ENCODE measurements at regions not wholly inside any gene's neighbourhood (a gene's known extent, or its start where the extent isn't known, plus 50 kb on each side); places are given as distances from the start of the nearest gene placed in this dataset.

GRCh38 chr20:58011106-58011946, 217.1 kb downstream of the ANKRD60 start:
- 19% methylated on average over 14 of the region's 14 CpGs for WGBS (ENCODE audit: insufficient coverage, insufficient replicate concordance, low lambda C conversion rate, missing lambda C conversion rate)
- in situ Hi-C loops (cut with MboI) (no loop called here), intact Hi-C loops (cut with micrococcal nuclease; ENCODE audit: unreplicated experiment) (no loop called here)
- H3K4me2 ChIP-seq (ENCODE audit: control insufficient read depth, insufficient read depth), result no peak overlapping the region
- no peaks in the 10 kb centered on the region for H3K79me2 ChIP-seq (ENCODE audit: control insufficient read depth, insufficient read depth, low read length)
- CTCF ChIA-PET, result no interaction called here
- H4K20me1 ChIP-seq (ENCODE audit: control insufficient read depth, insufficient read depth), result no peaks in the 10 kb centered on the region
- H3K36me3 ChIP-seq (ENCODE audit: control insufficient read depth in 2 of 2, insufficient read depth in 2 of 2, low read length in 1 of 2), result no peaks in the 10 kb centered on the region
- FAIRE-seq (no peak), ATAC-seq (no peak), DNase-seq (ENCODE audit: low read depth, low spot score) (no peak)
- peaks cover 0 to 1% of the 10 kb centered on the region in 2 experiments; a peak in 3 of 4 replicates for H3K27me3 ChIP-seq (replicated peaks in 1 of 2; ENCODE audit: control insufficient read depth in 2 of 2, insufficient read depth in 2 of 2, low read length in 1 of 2)
- no peak overlapping the region for H3K4me3 ChIP-seq
- no peak overlapping the region for H2AFZ ChIP-seq (ENCODE audit: control insufficient read depth, low read depth, low read length)
- POLR2A ChIA-PET, result no interaction called here
- SMC1A ChIA-PET (ENCODE audit: uncharacterized antibody, unreplicated experiment), result no interaction called here
- H3K4me1 ChIP-seq (ENCODE audit: control insufficient read depth, insufficient read depth, low read length), result no peaks in the 10 kb centered on the region
- no peak overlapping the region for H3K9ac ChIP-seq (ENCODE audit: control insufficient read depth, insufficient read depth, low read length)
- no peak overlapping the region for H3K27ac ChIP-seq (ENCODE audit: control insufficient read depth, insufficient read depth)
- RAD21 ChIA-PET (ENCODE audit: unreplicated experiment), result no interaction called here
- BruUV-seq (replicated peaks), result no TSS peak
- H3K9me3 ChIP-seq (replicated peaks; ENCODE audit: control insufficient read depth, insufficient read depth, low read length), result no peaks in the 10 kb centered on the region
- TF ChIP-seq ZNF207 (IDR thresholded peaks at IDR 0.05; ENCODE audit: borderline replicate concordance), result no peak
- TF ChIP-seq PRDM15 (CRISPR knock-in tag; IDR thresholded peaks at IDR 0.05), result no peak
- TF ChIP-seq NFYB (IDR thresholded peaks at IDR 0.05; ENCODE audit: insufficient read depth, low read depth, low read length), result no peak
- no peak for TF ChIP-seq TCF3 (IDR thresholded peaks at IDR 0.05; ENCODE audit: borderline replicate concordance, insufficient read depth, low read depth, low read length)
- no peak for TF ChIP-seq TARDBP (IDR thresholded peaks at IDR 0.05; ENCODE audit: borderline replicate concordance)
- TF ChIP-seq RFX5 (IDR thresholded peaks at IDR 0.05; ENCODE audit: low read depth, low read length), result no peak
- TF ChIP-seq MTA2 (IDR thresholded peaks at IDR 0.05; ENCODE audit: low read depth), result no peak
- no peak for TF ChIP-seq LARP7 (IDR thresholded peaks at IDR 0.05)
- TF ChIP-seq CREB1 (IDR thresholded peaks at IDR 0.05; ENCODE audit: low read depth), result no peak
- TF ChIP-seq CHD2 (IDR thresholded peaks at IDR 0.05; ENCODE audit: borderline replicate concordance, low read depth, low read length), result no peak
- no peak for TF ChIP-seq IKZF2 (IDR thresholded peaks at IDR 0.05)
- TF ChIP-seq GATAD2B (conservative IDR thresholded peaks at IDR 0.05; ENCODE audit: low read depth), result no peak
- no peak for TF ChIP-seq CEBPB (IDR thresholded peaks at IDR 0.05; ENCODE audit: borderline replicate concordance in 1 of 2, low read depth in 2 of 2, low read length in 2 of 2)
- TF ChIP-seq ESRRA (IDR thresholded peaks at IDR 0.05; ENCODE audit: low read length), result no peak
- TF ChIP-seq ATF3 (IDR thresholded peaks at IDR 0.05; ENCODE audit: borderline replicate concordance, extremely low read depth, low read depth, low read length), result no peak
- TF ChIP-seq ZNF592 (IDR thresholded peaks at IDR 0.05), result no peak

All from GM12878 (cell line).